Activated T-helper 2 cell treated with anti-CD3 and anti-CD28 coated beads, Interferon-gamma antibody, Interleukin-2, Interleukin-4, amounts not matched to agents 10 μg/mL and 5 μg/mL and 100 μg/mL, durations not matched to agents 14 hours and 24 hours and 36 hours (primary cell): ENCODE measurements at regions not wholly inside any gene's neighbourhood (a gene's known extent, or its start where the extent isn't known, plus 50 kb on each side); places are given as distances from the start of the nearest gene placed in this dataset.

Experiments
- DNase-seq: peaks from one replicate; pipeline ENCODE4 v3.0.0; 2021; ENCODE audit warnings: low spot score
- H3K27ac Mint-ChIP-seq: one replicate; pipeline ENCODE4 v1.8.0; 2021; ENCODE audit warnings: mixed read lengths
- H3K27me3 Mint-ChIP-seq: one replicate; pipeline ENCODE4 v1.8.0; 2021; ENCODE audit warnings: low read depth, mixed read lengths
- H3K36me3 Mint-ChIP-seq: one replicate; pipeline ENCODE4 v1.8.0; 2021; ENCODE audit warnings: low read depth, mixed read lengths
- H3K4me1 Mint-ChIP-seq: one replicate; pipeline ENCODE4 v1.8.0; 2021; ENCODE audit warnings: low read depth, mixed read lengths
- H3K4me3 Mint-ChIP-seq: one replicate; pipeline ENCODE4 v1.8.0; 2021; ENCODE audit warnings: low read depth, mild to moderate bottlenecking, moderate library complexity, mixed read lengths
- H3K9me3 Mint-ChIP-seq: one replicate; pipeline ENCODE4 v1.8.0; 2021; ENCODE audit warnings: mixed read lengths
- intact Hi-C: fragments of 100-400 bp; cut with micrococcal nuclease; formaldehyde crosslinking; loops from one replicate; pipeline ENCODE4 v1.15.1; 2023

- H3K9me3 Mint-ChIP-seq, result no peaks in the 10 kb centered on the region
- H3K4me1 Mint-ChIP-seq, result peaks cover 13% of the 10 kb centered on the region
These were observed 445.9 kb downstream of the SETD4 start for GRCh38 chr21:35614396-35614921.

GRCh38 chr21:35611708-35612132 lies 448.6 kb downstream of the SETD4 start:
- no peak overlapping the region for H3K4me3 Mint-ChIP-seq
- H3K4me1 Mint-ChIP-seq, result peaks cover 8% of the 10 kb centered on the region
- H3K27ac Mint-ChIP-seq, result no peak overlapping the region
- DNase-seq, result no peak
- peaks cover 9% of the 10 kb centered on the region for H3K27me3 Mint-ChIP-seq
- no peaks in the 10 kb centered on the region for H3K9me3 Mint-ChIP-seq
- H3K36me3 Mint-ChIP-seq, result no peaks in the 10 kb centered on the region
- intact Hi-C loops, result no loop called here

More at GRCh38 chr21:35614396-35614921, 445.9 kb downstream of the SETD4 start:
- Mint-ChIP-seq H3K27me3 (peaks cover 20% of the 10 kb centered on the region), H3K36me3 (no peaks in the 10 kb centered on the region), H3K27ac (no peak overlapping the region), H3K4me3 (no peak overlapping the region)
- intact Hi-C loops, result no loop called here
- no peak for DNase-seq

GRCh38 chr21:35609263-35609662 lies 451.1 kb downstream of the SETD4 start:
- Mint-ChIP-seq H3K9me3 (no peaks in the 10 kb centered on the region), H3K36me3 (no peaks in the 10 kb centered on the region), H3K27ac (no peak overlapping the region), H3K4me1 (peaks cover under 1% of the 10 kb centered on the region), H3K4me3 (no peak overlapping the region), H3K27me3 (peaks cover 8% of the 10 kb centered on the region)
- intact Hi-C loops, result no loop called here
- no peak for DNase-seq

- intact Hi-C loops, result no loop called here
- Mint-ChIP-seq H3K4me1 (no peaks in the 10 kb centered on the region), H3K27ac (no peak overlapping the region), H3K4me3 (no peak overlapping the region), H3K36me3 (no peaks in the 10 kb centered on the region), H3K9me3 (no peaks in the 10 kb centered on the region), H3K27me3 (peaks cover 8% of the 10 kb centered on the region)
- DNase-seq, result no peak
These were observed 452.9 kb downstream of the SETD4 start for GRCh38 chr21:35607406-35607805.

- Mint-ChIP-seq H3K9me3 (no peaks in the 10 kb centered on the region), H3K27me3 (peaks cover 7% of the 10 kb centered on the region), H3K4me3 (no peak overlapping the region), H3K36me3 (no peaks in the 10 kb centered on the region), H3K4me1 (no peaks in the 10 kb centered on the region), H3K27ac (no peak overlapping the region)
- DNase-seq, result no peak
- intact Hi-C loops, result no loop called here
These were observed 453.7 kb downstream of the SETD4 start for GRCh38 chr21:35606578-35606977.

- intact Hi-C loops, result no loop called here
These were observed 454.2 kb downstream of the SETD4 start for GRCh38 chr21:35606146-35606545.

GRCh38 chr21:35603494-35603893 lies 456.8 kb downstream of the SETD4 start:
- H3K27me3 Mint-ChIP-seq, result peaks cover 7% of the 10 kb centered on the region
- no peaks in the 10 kb centered on the region for H3K4me1 Mint-ChIP-seq
- H3K27ac Mint-ChIP-seq, result no peak overlapping the region
- H3K4me3 Mint-ChIP-seq, result no peak overlapping the region
- H3K36me3 Mint-ChIP-seq, result no peaks in the 10 kb centered on the region
- intact Hi-C loops, result no loop called here
- H3K9me3 Mint-ChIP-seq, result no peaks in the 10 kb centered on the region
- DNase-seq, result no peak

More at GRCh38 chr21:35606146-35606545, 454.2 kb downstream of the SETD4 start:
- no peak for DNase-seq
- no peak overlapping the region for H3K4me3 Mint-ChIP-seq
- no peaks in the 10 kb centered on the region for H3K9me3 Mint-ChIP-seq
- no peak overlapping the region for H3K27ac Mint-ChIP-seq
- peaks cover 7% of the 10 kb centered on the region for H3K27me3 Mint-ChIP-seq
- no peaks in the 10 kb centered on the region for H3K4me1 Mint-ChIP-seq
- H3K36me3 Mint-ChIP-seq, result no peaks in the 10 kb centered on the region

GRCh38 chr21:35602811-35603362 lies 457.4 kb downstream of the SETD4 start:
- peaks cover 7% of the 10 kb centered on the region for H3K27me3 Mint-ChIP-seq
- H3K36me3 Mint-ChIP-seq, result no peaks in the 10 kb centered on the region
- DNase-seq, result no peak
- intact Hi-C loops, result no loop called here
- no peaks in the 10 kb centered on the region for H3K9me3 Mint-ChIP-seq
- no peak overlapping the region for H3K4me3 Mint-ChIP-seq
- no peak overlapping the region for H3K27ac Mint-ChIP-seq
- no peaks in the 10 kb centered on the region for H3K4me1 Mint-ChIP-seq

GRCh38 chr21:35601211-35601610 lies 459.1 kb downstream of the SETD4 start:
- Mint-ChIP-seq H3K9me3 (no peaks in the 10 kb centered on the region), H3K4me3 (no peak overlapping the region), H3K4me1 (no peaks in the 10 kb centered on the region), H3K36me3 (no peaks in the 10 kb centered on the region), H3K27ac (no peak overlapping the region), H3K27me3 (peaks cover 17% of the 10 kb centered on the region)
- DNase-seq, result no peak
- intact Hi-C loops, result no loop called here

GRCh38 chr21:35599164-35599563 lies 461.2 kb downstream of the SETD4 start:
- no peaks in the 10 kb centered on the region for H3K9me3 Mint-ChIP-seq
- peaks cover 23% of the 10 kb centered on the region for H3K27me3 Mint-ChIP-seq
- DNase-seq, result no peak
- no peak overlapping the region for H3K27ac Mint-ChIP-seq
- H3K36me3 Mint-ChIP-seq, result no peaks in the 10 kb centered on the region
- H3K4me1 Mint-ChIP-seq, result no peaks in the 10 kb centered on the region
- no peak overlapping the region for H3K4me3 Mint-ChIP-seq
- intact Hi-C loops, result no loop called here

- intact Hi-C loops, result no loop called here
- no peaks in the 10 kb centered on the region for H3K4me1 Mint-ChIP-seq
- H3K36me3 Mint-ChIP-seq, result no peaks in the 10 kb centered on the region
- no peak overlapping the region for H3K4me3 Mint-ChIP-seq
- DNase-seq, result no peak
- no peak overlapping the region for H3K27ac Mint-ChIP-seq
- no peaks in the 10 kb centered on the region for H3K9me3 Mint-ChIP-seq
- peaks cover 28% of the 10 kb centered on the region for H3K27me3 Mint-ChIP-seq
These were observed 462.5 kb downstream of the SETD4 start for GRCh38 chr21:35597750-35598339.

GRCh38 chr21:35594905-35595304 lies 465.4 kb downstream of the SETD4 start:
- H3K9me3 Mint-ChIP-seq, result peaks cover 3% of the 10 kb centered on the region
- no peaks in the 10 kb centered on the region for H3K4me1 Mint-ChIP-seq
- H3K36me3 Mint-ChIP-seq, result no peaks in the 10 kb centered on the region
- DNase-seq, result no peak
- no peak overlapping the region for H3K27ac Mint-ChIP-seq
- peaks cover 33% of the 10 kb centered on the region for H3K27me3 Mint-ChIP-seq
- no peak overlapping the region for H3K4me3 Mint-ChIP-seq
- intact Hi-C loops, result no loop called here

GRCh38 chr21:35593000-35593502 lies 467.3 kb downstream of the SETD4 start:
- Mint-ChIP-seq H3K4me1 (peaks cover 2% of the 10 kb centered on the region), H3K36me3 (no peaks in the 10 kb centered on the region), H3K27ac (no peak overlapping the region), H3K4me3 (no peak overlapping the region), H3K9me3 (peaks cover 3% of the 10 kb centered on the region), H3K27me3 (peaks cover 29% of the 10 kb centered on the region)
- no peak for DNase-seq
- intact Hi-C loops, result no loop called here
